ENCODE measurements at regions not wholly inside any gene's neighbourhood (a gene's known extent, or its start where the extent isn't known, plus 50 kb on each side); places are given as distances from the start of the nearest gene placed in this dataset.

DNA sequence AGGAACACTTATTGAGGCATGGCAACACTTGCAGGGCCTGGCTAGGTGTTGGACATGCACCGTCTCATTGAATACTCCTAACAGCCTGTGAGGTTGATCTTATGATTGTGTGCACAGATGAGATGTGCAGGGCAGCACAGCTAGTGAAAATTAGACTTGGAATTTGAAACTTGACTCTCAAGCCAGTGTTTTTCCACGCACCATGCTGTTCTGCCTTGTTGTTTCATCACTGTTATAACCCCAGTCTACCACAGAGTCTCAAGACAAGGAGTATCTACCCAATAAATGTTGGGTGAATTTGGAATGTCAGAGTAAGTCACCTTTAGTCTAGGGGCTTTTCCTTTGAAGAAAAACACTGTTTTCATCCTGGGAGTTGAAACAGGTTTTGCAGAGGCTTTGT is 55.8 kb upstream of the LRIG3 start:
- H3K9me3 Mint-ChIP-seq, result peaks cover 0 to 2% of the 10 kb centered on the region in 2 donors
- H3K36me3 Mint-ChIP-seq (ENCODE audit: insufficient read depth in 2 of 2), result no peaks in the 10 kb centered on the region
- H3K4me1 Mint-ChIP-seq (ENCODE audit: low read depth), result no peaks in the 10 kb centered on the region
- ATAC-seq (replicated peaks in 1 of 2) (no peak), DNase-seq (no peak)
- H3K27ac Mint-ChIP-seq, result no peak overlapping the region
- H3K27me3 Mint-ChIP-seq (ENCODE audit: low read depth), result no peaks in the 10 kb centered on the region
- H3K4me3 Mint-ChIP-seq, result no peak overlapping the region
